HG03045 (cell line): ENCODE measurements at regions not wholly inside any gene's neighbourhood (a gene's known extent, or its start where the extent isn't known, plus 50 kb on each side); places are given as distances from the start of the nearest gene placed in this dataset.
"Not testable (repeated sequence)": the region's sequence is repeated elsewhere in the genome, so short reads cannot be mapped to it uniquely, and the experiment has no call there.

Source experiments
- ATAC-seq: cut with Tn5 transposase; IDR thresholded peaks from one replicate; pipeline ENCODE4 v1.9.1; 2021; ENCODE audit warnings: mild to moderate bottlenecking, moderate library complexity; ENCODE audit not compliant: unreplicated experiment

DNA sequence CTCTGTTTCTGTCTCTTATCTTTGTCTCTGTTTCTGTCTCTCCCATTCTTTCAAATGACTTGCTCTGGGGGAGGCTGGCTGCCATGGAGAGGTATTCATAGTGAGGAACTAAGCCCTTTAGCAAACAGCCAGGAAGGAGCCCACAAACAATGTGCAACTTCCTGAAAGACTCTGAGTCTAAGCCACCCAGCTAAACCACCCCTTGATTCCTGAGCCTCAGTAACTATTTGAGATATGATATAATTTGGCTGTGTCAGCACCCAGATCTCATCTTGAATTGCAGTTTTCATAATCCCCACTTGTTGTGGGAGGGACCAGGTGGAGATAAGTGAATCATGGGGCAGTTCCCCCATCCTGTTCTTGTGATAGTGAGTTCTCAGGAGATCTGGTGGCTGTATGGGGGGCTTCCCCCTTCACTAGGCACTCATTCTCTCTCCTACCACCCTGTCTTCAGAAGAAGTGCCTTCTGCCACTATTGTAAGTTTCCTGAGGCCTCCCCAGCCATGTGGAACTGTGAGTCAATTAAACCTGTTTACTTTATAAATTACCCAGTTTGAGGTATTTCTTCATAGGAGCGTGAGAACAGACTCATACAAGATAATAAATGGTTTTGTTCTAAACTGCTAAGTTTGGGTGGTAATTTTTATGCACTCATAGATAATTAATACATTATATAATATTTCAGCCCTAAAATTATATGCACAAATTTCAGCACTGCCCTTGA is 121.2 kb upstream of the FOXP2 start:
- ATAC-seq = no peak

DNA sequence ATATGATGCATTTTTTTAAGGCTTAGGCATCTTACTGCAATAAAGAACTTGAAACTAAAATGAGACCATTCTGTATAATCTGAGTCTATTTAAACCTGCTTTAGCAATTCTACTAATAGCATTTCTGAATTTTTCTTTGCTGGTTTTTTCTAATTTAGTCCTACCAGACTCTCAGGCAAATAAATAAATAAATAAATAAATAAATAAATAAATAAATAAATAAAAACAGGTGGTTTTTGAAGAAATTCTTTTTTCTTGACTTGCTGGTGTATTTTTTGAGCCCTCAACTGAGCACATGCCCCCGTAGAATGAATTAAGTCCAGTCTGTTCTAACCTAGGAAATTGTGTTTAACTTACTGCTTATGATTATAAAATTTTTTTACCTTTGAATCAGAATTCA is 134.7 kb upstream of the FOXP2 start:
- no peak for ATAC-seq

DNA sequence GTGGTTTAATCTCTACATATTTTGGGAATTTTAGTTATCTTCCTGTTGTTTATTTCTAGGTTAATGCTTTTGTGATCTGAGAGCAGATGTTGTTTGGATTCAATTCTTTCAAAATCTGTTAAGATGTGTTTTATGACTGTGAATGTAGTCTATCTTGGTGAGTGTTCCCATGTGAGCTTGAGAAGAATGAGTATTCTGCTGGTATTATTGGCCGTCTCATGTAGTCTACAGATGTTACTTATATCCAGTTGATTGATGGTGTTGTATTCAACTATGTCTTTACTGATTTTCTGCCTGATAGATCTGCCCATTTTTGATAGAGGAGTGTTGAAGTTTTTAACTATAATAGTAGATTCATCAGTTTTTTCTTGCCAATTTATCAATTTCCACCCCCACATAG is 141.4 kb upstream of the FOXP2 start:
- no peak for ATAC-seq

DNA sequence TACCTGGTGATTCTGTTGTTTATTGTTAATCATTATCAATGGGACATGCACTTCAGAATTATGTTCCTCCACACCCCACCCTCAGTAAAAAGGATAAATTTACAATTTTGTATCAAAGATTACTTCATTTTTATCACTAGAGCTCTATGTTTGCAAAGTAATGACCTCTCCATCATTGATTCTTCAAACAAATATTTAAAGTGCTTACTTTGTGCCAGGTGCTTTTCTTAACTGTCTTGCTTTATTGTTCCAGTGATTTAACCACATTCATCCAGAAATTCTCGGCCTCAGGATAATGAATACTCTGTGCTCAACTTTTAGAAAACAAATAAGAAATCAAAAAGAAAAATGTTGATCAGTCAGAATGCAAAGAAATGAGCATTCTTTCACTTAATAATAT is 144.9 kb upstream of the FOXP2 start:
- ATAC-seq = no peak

DNA sequence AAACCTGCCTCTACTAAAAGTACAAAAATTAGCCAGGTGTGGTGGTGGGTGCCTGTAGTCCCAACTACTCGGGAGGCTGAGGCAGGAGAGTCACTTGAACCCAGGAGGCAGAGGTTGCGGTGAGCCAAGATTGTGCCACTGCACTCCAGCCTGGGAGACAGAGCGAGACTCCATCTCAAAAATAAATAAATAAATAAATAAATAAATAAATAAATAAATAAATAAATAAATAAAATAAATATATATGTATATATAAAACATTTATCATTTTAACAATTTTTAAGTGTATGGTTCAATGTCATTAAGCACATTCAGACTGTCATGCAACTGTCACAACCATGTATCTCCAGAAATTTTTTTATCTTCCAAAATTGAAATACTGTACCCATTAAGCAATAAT is 147.1 kb upstream of the FOXP2 start:
- not testable (repeated sequence) for ATAC-seq

DNA sequence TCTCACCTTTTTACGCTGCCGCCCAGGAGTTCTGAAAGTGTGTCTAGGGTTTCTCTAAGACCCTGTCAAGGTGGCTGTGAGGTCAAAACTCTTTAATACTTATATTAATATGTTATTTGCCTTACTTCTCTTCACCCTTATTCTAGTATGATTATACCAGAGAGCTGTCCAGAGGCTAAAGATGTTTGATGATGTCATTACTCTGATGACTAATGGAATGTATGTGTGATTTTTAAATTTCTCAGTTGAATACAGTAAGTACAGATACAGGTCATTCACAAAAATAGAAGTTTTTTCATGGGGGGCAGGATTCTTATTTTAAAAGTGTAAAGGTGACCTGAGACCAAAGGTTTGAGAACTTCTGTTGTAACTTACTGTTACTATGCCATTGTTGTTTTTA is 150.6 kb upstream of the FOXP2 start:
- no peak for ATAC-seq

DNA sequence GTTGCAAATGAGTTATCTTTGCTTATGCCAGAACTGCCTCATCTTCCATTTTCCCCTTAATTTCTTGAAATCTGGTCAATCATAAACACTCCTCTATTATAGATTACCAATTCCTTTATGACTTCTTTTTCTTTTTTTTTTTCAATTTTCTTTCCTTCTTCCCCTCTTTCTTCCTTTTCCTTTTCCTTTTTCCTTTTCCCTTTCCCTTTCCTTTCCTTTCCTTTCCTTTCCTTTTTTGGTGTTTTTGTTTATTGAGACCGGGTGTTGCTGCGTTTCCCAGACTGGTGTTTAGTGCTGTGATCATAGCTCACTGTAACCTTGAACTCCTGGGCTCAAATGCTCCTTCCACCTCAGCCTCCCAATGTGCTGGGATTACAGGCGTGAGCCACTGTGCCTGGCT is 151.4 kb upstream of the FOXP2 start:
- ATAC-seq = no peak

DNA sequence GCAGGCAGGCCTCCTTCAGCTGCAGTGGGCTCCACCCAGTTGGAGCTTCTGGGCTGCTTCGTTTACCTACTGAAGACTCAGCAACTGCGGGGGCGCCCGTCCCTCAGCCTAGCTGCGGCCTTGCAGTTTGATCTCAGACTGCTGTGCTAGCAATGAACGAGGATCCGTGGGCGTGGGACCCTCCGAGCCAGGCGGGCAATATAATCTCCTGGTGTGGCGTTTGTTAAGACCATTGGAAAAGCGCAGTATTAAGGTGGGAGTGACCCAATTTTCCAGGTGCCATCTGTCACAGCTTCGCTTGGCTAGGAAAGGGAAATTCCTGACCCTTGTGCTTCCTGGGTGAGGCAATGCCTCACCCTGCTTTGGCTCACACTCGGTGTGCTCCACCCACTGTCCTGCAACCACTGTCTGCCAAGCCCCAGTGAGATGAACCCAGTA is 159.2 kb upstream of the FOXP2 start:
- ATAC-seq = no peak

DNA sequence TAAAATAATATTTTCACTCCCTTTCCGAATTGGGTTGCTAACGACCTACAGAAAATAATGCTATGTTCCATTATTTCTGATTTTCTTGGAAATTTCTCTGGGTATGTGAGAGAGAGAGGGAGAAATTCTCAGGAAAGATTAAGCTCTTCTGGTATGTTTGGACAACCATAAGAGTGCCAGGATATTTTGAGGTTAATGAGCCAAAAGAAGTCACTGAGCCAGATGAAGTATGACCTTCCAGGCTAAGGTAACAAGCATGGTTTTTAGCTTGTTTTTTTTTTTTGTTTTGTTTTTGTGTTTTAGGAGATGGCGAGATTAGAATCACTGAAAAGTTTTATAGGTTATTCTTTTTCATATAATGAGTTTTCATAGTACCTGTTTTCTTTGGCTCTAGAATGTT is 171.0 kb upstream of the FOXP2 start:
- no peak for ATAC-seq

DNA sequence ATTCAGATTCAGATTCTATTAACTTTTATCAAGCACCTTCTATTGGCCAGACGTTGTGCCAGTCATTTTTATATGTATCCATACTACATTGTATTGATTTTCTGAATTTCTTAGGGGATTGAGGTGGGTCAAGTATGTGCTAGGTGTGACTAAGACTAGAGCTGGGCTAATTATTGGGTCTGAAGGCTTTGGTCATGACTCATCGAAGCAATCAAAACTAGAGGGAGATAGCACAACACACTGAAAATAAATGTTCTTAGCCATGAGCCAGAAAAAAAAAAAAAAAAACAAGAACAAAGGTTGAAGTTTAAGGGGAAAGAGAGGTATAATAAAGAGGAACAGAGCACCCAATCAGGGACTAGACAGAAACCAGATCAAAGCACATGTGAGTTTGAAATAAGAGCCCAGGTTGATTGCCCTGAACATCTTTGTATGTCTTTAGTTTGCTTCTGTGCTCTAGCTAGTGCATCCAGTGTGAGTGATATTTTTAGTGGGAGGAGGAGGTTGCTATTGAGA is 171.6 kb upstream of the FOXP2 start:
- ATAC-seq = no peak

DNA sequence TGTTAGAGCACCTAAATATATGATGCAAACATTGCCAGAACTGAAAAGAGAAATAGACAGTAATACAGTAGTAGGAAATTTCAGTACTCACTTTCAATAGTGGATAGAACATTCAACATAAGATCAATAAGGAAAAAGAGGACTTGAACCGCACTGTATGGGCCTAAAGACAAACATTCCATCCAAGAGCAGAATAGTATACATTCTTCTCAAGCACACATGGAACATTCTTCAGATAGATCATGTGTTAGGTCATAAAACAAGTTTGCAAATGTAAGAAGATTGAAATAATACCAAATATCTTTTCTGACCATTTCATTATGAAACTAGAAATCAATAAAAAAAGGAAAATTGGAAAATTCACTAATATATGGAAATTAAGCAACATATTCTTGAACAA is 185.4 kb upstream of the FOXP2 start:
- no peak for ATAC-seq

DNA sequence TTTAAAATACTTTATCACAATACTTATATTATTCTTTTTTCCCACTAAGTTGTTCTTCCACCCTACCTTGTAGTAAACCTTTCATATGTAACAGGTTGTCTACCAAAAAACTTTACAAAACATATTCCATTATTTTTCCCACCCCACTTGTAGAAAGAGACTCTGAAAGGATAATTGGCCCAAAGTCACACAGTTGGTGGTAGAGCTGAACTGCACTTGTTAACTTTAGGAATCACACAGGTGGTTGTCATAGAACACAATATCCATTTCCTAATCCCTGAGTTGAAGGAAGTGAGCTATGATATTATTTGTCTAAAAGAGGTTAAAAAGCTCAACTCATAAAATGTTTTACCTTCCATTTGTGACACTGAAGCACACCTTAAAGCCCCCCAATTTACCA is 188.8 kb upstream of the FOXP2 start:
- ATAC-seq = no peak

DNA sequence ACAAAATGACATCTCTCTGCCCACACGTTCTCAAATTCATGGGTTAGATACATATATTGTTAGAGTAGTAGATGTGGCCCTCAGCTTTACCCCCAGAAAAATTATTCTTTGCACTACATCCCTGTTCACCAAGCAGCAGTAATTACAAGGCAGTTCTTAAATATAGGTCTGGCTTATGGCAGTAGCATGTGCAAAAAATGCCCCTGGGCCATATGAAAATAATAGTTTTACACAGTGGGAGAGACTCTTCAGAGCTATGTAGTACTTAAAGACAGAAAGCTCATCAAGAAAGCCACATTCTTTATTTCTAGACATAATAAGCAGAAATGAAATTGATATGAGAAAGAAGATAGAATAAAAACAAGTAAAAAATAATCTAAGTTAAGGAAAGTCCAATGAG is 196.3 kb upstream of the FOXP2 start:
- ATAC-seq = no peak

DNA sequence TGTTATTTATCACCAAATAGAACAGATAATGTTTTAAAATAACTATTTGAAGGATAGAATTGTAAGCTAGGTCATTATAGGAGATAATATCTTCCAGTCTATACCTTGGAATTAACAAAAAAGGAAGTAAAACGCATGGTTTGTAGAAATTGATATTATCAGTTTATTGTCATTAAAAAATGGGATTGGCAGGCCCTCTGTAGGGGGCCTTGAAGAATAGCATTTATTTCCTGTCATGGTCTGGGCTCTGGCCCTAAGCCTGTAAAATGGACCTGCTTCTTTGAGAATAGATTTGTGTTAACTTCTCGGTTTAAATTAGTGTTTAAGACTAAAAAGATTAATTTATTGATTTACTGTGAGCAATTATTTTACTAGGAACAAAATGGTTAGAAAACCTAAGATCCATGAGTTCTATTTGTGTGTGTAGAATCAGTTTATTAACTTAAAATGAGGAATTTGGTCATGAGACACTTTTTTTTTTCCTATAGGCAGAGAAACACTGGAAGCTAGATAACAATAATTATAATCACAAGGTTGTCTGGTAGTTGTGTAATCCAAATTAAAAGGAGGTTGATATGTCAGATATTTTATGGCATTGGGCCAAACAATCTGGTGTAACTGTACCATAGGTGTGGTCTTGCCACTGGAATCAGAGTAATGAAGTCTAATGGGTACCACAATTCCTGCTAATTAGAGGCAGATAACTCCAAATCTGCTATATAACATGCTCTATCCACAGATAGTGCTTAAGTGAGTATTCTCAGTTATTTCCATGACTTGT is 197.4 kb upstream of the FOXP2 start:
- ATAC-seq = no peak

DNA sequence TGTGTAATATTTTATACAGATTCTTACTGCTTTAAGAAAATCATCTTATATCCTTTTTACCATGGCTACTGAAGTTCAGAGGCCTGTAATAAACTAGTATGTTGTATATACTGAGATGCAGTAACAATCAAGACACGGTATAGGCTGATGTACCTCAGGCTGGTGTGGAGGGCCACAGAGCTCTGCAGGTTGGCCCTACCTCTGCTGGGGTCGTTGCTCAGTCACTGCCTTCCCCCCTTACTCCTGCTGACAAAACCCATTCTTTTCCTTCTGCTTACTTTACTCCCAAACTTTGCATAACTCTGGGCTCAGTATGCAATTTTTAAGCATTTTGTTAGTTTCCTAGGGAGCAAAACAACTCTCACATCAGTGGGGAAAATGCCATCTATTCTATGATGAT is 200.1 kb upstream of the FOXP2 start:
- ATAC-seq = no peak

DNA sequence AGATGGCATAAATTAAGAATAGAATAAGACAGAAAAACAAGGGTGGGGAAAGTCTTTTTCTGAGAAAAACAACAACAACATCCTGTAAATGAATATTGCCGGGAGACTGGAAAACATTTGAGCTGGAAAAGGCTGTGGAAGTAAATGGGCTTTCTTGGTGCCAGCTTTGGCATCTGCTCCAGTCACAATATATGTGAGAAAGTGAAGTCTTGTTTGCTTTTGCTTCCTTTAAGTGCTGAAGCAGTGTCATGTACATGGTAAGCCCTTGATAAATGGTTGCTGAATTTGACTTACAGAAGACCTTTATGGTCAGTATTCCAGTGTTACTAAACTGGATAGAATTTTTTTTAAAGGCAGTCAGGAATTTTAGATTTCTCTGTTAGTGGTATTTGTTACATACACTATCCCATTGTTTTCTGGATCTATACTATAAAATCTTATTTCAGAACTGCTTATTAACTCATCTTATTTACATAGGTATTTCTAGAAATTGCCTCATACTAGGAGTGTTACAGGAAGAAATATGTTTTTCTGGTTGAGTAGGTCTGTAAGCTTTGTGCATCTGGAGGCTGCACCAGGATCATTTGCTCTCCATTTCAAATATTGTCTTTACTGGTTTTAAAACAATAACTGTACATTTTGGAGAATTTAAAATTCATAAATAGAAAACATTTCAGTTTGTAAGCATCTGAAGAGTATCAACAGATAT is 201.7 kb upstream of the FOXP2 start:
- no peak for ATAC-seq

DNA sequence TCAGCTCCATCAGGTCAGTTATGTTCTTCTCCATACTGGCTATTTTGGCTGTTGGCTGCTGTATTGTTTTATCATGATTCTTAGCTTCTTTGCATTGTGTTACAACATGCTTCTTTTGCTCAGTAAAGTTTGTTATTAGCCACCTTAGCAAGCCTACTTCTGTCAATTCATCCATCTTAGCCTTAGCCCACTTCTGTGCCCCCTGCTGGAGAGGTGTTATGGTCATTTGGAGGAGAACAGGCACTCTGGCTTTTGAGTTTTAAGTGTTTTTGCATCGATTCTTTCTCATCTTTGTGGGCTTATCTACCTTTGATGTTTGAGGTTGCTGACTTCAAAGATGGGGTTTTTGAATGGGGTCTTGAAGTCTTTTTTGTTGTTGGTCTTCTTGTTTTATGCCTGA is 204.6 kb upstream of the FOXP2 start:
- no peak for ATAC-seq

DNA sequence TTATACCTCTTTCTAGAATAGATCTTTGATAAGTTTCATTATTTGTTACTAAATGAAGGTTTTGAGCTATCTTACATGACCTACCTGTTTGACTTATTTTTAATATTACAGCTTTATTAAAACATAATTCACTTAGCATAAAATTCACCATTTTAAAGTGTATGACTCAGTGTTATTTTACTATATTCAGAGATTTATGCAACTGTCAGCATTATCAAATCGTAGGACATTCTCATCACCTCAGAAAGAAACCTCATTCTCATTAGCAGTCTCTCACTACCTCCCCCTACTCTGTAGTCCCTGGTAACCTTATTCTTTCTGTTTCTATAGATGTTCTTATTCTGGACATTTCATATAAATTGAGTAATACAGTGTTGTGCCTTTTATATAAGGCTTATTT is 207.9 kb upstream of the FOXP2 start:
- ATAC-seq = no peak

DNA sequence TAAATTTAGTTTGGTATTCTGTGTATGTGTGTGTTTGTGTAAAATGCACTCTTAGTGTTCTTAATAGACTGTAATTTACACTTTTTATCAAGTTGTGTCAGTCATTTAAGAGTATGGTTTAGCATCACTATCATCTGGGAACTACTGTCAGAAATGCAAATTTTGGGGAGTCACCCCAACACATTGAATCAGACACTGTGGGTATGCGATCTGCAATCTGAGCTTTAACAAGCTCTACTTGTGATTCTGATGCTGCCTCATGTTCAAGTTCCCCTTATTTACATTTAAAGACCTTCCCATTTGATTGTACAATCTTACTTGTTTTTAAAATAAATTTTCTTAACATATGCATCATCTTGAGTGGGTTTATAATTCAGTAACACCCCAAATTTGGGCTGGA is 218.1 kb upstream of the FOXP2 start:
- ATAC-seq = no peak

DNA sequence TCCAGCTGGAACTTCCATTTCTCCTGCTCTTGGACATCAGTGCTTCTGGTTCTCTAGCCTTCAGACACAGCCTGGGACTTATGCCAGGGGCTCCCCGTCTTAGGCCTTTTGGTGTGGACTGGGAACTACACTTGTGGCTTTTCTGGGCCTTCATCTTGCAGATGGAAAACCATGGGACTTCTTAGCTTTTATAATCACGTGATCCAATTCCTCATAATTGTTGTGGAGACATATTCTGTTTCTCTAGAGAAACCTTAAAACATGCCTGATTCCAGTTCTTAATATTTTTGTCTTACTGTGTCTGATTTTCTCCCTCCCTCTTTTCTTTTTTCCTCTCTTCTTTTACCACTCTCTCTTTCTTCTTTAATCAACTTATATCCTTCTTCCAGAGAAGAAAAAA is 224.2 kb upstream of the FOXP2 start:
- ATAC-seq = no peak

DNA sequence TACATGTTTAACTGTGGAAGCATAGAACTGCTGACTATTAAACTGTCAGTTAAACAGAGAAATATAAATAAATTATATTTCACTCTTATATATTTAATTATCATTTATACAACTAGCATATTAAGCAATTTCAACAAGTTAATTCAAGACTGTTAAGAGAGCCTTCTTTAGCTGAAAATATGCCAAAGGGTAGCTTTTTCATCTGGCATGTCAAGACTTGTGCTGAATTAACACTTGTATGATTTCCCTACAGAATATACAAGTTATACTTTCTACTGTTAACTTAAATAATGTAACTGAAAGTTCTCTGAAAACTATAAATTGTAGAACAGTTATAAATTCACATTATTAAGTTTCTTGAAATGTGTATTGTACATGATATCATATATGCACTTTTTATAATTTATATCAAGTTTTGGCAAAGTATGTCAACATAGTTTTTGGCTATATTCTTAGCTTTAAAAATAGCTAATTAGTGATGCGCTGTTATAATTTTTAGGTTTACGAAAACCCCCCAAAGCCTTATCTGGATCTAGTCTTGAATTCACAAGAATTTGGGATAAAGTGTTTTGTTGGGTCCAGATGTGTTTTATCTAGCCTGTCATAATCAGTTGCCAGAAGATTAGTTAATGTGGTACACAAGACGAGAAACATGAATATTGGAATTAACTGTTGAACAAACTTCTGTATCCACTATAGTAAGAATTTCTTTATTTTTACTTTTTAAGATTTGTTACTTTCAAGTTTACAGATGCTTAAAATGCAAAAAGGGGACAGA is 231.1 kb upstream of the FOXP2 start:
- no peak for ATAC-seq
